RCC 7860 (cell line): ENCODE measurements at regions not wholly inside any gene's neighbourhood (a gene's known extent, or its start where the extent isn't known, plus 50 kb on each side); places are given as distances from the start of the nearest gene placed in this dataset.

Experiments used
- DNase-seq: peaks from one replicate; pipeline ENCODE4 v3.0.0-alpha.2; 2015; ENCODE audit warnings: low spot score
- FAIRE-seq: peaks from 2 replicates; lab custom pipeline; 2012; peaks lifted over from hg19 to GRCh38; lab: Jason Lieb, UNC

GRCh38 chr10:78426181-78426580, 392.5 kb downstream of the RPS24 start:
- FAIRE-seq (no peak), DNase-seq (no peak)

- FAIRE-seq (no peak), DNase-seq (no peak)
These were observed 393.9 kb downstream of the RPS24 start for GRCh38 chr10:78427497-78428031.

GRCh38 chr10:78428579-78428978, 394.9 kb downstream of the RPS24 start:
- DNase-seq (no peak), FAIRE-seq (no peak)

GRCh38 chr10:78429984-78430383, 396.3 kb downstream of the RPS24 start:
- FAIRE-seq (no peak), DNase-seq (no peak)

- FAIRE-seq = no peak
- peak; percentile 22 for DNase-seq
These were observed 398.9 kb downstream of the RPS24 start for GRCh38 chr10:78432583-78432982.

- DNase-seq (no peak), FAIRE-seq (no peak)
These were observed 399.5 kb downstream of the RPS24 start for GRCh38 chr10:78433076-78433595.

GRCh38 chr10:78433766-78434535, 400.3 kb downstream of the RPS24 start:
- DNase-seq (no peak), FAIRE-seq (no peak)

- FAIRE-seq = no peak
- DNase-seq = no peak
These were observed 401.2 kb downstream of the RPS24 start for GRCh38 chr10:78434886-78435285.

GRCh38 chr10:78435484-78436221, 402.0 kb downstream of the RPS24 start:
- DNase-seq = no peak

GRCh38 chr10:78436222-78436573, 402.5 kb downstream of the RPS24 start:
- no peak for DNase-seq
- no peak for FAIRE-seq

More at GRCh38 chr10:78435484-78436221, 402.0 kb downstream of the RPS24 start:
- no peak for FAIRE-seq

- no peak for FAIRE-seq
- DNase-seq = no peak
These were observed 403.2 kb downstream of the RPS24 start for GRCh38 chr10:78436706-78437406.

GRCh38 chr10:78437407-78437768, 403.7 kb downstream of the RPS24 start:
- FAIRE-seq (no peak), DNase-seq (no peak)

- DNase-seq = no peak
- FAIRE-seq = no peak
These were observed 404.6 kb downstream of the RPS24 start for GRCh38 chr10:78437998-78438906.

GRCh38 chr10:78438907-78439809, 405.5 kb downstream of the RPS24 start:
- FAIRE-seq = no peak

GRCh38 chr10:78441010-78441409, 407.3 kb downstream of the RPS24 start:
- DNase-seq (no peak), FAIRE-seq (no peak)

More at GRCh38 chr10:78438907-78439809, 405.5 kb downstream of the RPS24 start:
- DNase-seq = no peak

GRCh38 chr10:78441694-78442093, 408.0 kb downstream of the RPS24 start:
- FAIRE-seq = no peak

GRCh38 chr10:78442836-78443550, 409.3 kb downstream of the RPS24 start:
- no peak for FAIRE-seq
- DNase-seq = no peak

More at GRCh38 chr10:78441694-78442093, 408.0 kb downstream of the RPS24 start:
- no peak for DNase-seq

- FAIRE-seq (no peak), DNase-seq (no peak)
These were observed 410.4 kb downstream of the RPS24 start for GRCh38 chr10:78443900-78444571.
